Gastroesophageal sphincter (tissue), 4 donors: ENCODE measurements at regions not wholly inside any gene's neighbourhood (a gene's known extent, or its start where the extent isn't known, plus 50 kb on each side); places are given as distances from the start of the nearest gene placed in this dataset.

Source experiments
- ATAC-seq: fragments of 150-250 bp; one replicate; pipeline ENCODE4 v1.9.1; 2016; ENCODE audit warnings: mild to moderate bottlenecking, moderate library complexity
- H3K27ac ChIP-seq, 4 donors: fragments of 200-600 bp; sonication (generic) in 3 of 4; 1 replicate in 3 of 4; 2 replicates in 1 of 4; pipeline ENCODE4 v1.5.1; 2016 to 2019
- H3K27me3 ChIP-seq: fragments of 200-600 bp; sonication (generic); one replicate; pipeline ENCODE4 v1.5.1; 2019
- H3K36me3 ChIP-seq, 2 donors: fragments of 200-600 bp; sonication (generic); one replicate each; pipeline ENCODE4 v1.5.1; 2019; ENCODE audit warnings: control low read depth in 1 of 2
- H3K4me1 ChIP-seq, 3 donors: fragments of 200-600 bp; sonication (generic); 1 replicate in 2 of 3; 2 replicates in 1 of 3; pipeline ENCODE4 v1.5.1; 2016 to 2019; ENCODE audit warnings: control low read depth in 2 of 3
- H3K4me3 ChIP-seq, 2 donors: fragments of 200-600 bp; sonication (generic); one replicate each; pipeline ENCODE4 v1.5.1; 2019; ENCODE audit warnings: mild to moderate bottlenecking in 1 of 2, moderate library complexity in 1 of 2
- H3K9me3 ChIP-seq, 3 donors: fragments of 200-600 bp; sonication (generic); one replicate each; pipeline ENCODE4 v1.5.1; 2017 to 2019; ENCODE audit warnings: control low read depth in 2 of 3
- EP300 ChIP-seq: sonication (generic); formaldehyde crosslinking; IDR thresholded peaks from one replicate; pipeline ENCODE4 v1.6.1; 2017; ENCODE audit warnings: antibody characterized with exemption, mild to moderate bottlenecking
- POLR2A ChIP-seq, 2 donors: fragments of 450-650 bp; IDR thresholded peaks; one replicate each; pipeline ENCODE4 v1.6.1; 2017; ENCODE audit warnings: antibody characterized with exemption in 2 of 2, mild to moderate bottlenecking in 2 of 2, moderate library complexity in 1 of 2
- POLR2AphosphoS5 ChIP-seq: sonication (generic); formaldehyde crosslinking; IDR thresholded peaks from one replicate; pipeline ENCODE4 v1.6.1; 2017; ENCODE audit warnings: antibody characterized with exemption
- WGBS, 2 donors: methylation state at CpG; one replicate each; pipeline ENCODE4 v1.1.5; 2018; ENCODE audit warnings: low coverage in 1 of 2; 5-methylcytosine and 5-hydroxymethylcytosine counted together
- TF ChIP-seq, protein P1 (sequence below), 4 experiments: fragments of 200-600 bp in 2 of 4; fragments of 450-650 bp in 2 of 4; sonication (generic) in 1 of 4; IDR thresholded peaks; one replicate each; pipeline ENCODE4 v1.5.1; 2017 to 2019; ENCODE audit warnings: antibody characterized with exemption in 4 of 4, mild to moderate bottlenecking in 2 of 4, moderate library complexity in 2 of 4

DNA sequence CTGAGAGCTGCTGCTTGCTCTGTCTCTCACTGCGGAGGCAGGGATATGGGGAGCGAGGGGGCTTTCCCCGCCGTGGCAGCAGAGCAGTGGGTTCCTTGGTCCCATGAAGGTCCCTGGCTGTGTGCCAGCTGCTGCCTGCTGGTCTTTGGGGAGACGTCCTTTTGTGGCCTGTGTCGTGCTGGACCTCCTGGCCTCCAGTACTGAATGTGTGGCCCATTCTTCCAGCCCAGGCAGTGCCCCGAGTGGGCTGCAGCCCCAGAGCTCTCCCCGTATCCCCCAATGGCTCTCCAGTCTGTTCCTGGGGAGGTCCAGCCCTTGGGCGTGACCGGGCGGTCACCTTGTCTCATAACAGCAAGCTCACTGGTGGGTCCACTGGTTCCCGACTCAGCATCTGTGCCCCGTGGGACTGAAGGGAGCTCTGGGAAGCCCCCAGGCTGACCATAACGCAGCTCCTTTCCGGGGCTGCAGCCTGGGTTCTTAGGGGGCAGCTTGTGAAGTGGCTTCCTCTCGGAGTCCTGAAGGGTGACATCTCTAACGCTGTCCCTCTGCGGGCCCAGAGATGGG, 115.6 kb downstream of the SMIM20 start:
- Histone ChIP-seq H3K27me3 (peaks cover 4% of the 10 kb centered on the region), H3K36me3 (no peaks in the 10 kb centered on the region), H3K4me1 (peaks cover 0 to 38% (median 13%) of the 10 kb centered on the region in 3 donors), H3K27ac (peak overlapping the region in 1 of 4 donors; percentile 12), H3K4me3 (no peak overlapping the region), H3K9me3 (no peaks in the 10 kb centered on the region)
- no peak for TF ChIP-seq EP300
- TF ChIP-seq POLR2A (IDR thresholded peaks at IDR 0.05) = no peak
- TF ChIP-seq, protein P1, sequence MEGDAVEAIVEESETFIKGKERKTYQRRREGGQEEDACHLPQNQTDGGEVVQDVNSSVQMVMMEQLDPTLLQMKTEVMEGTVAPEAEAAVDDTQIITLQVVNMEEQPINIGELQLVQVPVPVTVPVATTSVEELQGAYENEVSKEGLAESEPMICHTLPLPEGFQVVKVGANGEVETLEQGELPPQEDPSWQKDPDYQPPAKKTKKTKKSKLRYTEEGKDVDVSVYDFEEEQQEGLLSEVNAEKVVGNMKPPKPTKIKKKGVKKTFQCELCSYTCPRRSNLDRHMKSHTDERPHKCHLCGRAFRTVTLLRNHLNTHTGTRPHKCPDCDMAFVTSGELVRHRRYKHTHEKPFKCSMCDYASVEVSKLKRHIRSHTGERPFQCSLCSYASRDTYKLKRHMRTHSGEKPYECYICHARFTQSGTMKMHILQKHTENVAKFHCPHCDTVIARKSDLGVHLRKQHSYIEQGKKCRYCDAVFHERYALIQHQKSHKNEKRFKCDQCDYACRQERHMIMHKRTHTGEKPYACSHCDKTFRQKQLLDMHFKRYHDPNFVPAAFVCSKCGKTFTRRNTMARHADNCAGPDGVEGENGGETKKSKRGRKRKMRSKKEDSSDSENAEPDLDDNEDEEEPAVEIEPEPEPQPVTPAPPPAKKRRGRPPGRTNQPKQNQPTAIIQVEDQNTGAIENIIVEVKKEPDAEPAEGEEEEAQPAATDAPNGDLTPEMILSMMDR (IDR thresholded peaks at IDR 0.05) = no peak
- no peak for TF ChIP-seq POLR2AphosphoS5
- ATAC-seq = no peak
- WGBS, 2 donors = 80% methylated on average over 2 to 3 of the region's 18 CpGs

DNA sequence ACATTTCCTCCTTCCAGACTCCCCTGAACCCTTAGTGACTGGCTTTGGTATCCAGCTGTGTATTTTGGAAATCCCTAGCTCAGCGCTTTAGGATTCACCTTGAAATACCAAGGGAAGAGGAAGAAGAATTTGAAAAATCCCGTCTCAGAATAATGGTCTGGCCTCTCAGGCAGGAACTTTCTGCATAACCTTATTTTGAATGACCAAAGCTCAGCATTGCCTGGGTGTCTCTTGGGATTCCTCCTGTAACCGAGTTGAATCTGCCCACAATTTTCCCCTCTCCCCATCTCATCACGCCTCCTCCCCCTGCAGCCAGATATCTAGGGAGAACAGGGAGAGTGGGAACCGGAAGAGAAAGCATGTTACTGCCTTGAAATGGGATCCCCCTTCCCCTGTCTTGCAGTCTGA, 116.2 kb downstream of the SMIM20 start:
- Histone ChIP-seq H3K4me3 (no peak overlapping the region), H3K27me3 (peaks cover 4% of the 10 kb centered on the region), H3K4me1 (peaks cover 0 to 38% (median 13%) of the 10 kb centered on the region in 3 donors), H3K27ac (no peak overlapping the region), H3K9me3 (no peaks in the 10 kb centered on the region), H3K36me3 (no peaks in the 10 kb centered on the region)
- no peak for ATAC-seq
- WGBS, 2 donors = 53 to 83% methylated on average over 2 to 5 of the region's 5 CpGs
- no peak for TF ChIP-seq POLR2AphosphoS5
- no peak for TF ChIP-seq EP300
- TF ChIP-seq, protein P1 (IDR thresholded peaks at IDR 0.05) = no peak
- TF ChIP-seq POLR2A (IDR thresholded peaks at IDR 0.05) = no peak

DNA sequence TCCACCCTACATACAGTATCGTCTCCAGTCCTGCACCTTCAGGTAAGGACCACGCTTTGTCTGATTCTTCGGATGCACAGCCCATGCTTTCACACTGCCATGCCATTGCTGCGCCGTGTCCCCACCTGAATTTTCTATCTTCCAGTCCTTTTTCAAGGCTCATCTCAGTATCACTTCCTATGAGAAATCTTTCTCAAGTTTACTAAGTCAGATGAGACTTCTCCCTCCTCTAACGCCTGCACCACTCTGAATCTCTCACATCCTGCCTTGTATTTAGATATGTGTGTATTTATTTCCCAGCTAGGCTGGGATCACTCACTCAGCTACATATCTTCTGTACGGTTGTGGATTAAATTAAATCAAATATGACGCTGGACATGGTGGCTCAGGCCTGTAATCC, 116.8 kb downstream of the SMIM20 start:
- ATAC-seq = no peak
- Histone ChIP-seq H3K4me3 (no peak overlapping the region), H3K27ac (no peak overlapping the region), H3K4me1 (peaks cover 0 to 38% (median 13%) of the 10 kb centered on the region in 3 donors), H3K27me3 (peaks cover 4% of the 10 kb centered on the region), H3K9me3 (no peaks in the 10 kb centered on the region), H3K36me3 (no peaks in the 10 kb centered on the region)
- WGBS, 2 donors = 87 to 88% methylated on average over 6 to 7 of the region's 8 CpGs
- no peak for TF ChIP-seq POLR2AphosphoS5
- TF ChIP-seq, protein P1 (IDR thresholded peaks at IDR 0.05) = no peak
- TF ChIP-seq POLR2A (IDR thresholded peaks at IDR 0.05) = no peak
- TF ChIP-seq EP300 = no peak

DNA sequence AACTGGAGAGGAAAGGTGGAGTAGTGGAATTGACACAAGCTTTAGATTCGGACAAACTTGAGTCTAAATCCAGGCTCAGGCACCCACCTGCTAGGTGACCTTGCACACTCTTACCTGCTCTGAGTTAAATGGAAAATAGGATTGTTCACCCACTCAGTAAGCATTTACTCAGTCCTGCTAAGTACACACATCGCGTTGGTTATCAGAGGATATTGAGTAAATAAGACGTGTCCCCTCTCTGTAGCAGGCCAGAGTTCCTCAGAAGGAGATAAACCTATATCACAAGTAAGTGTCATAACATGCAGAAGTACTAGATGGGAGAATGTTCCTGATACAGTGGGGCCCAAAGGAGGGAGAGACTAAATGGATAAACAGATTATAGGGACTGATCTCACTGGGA, 117.7 kb downstream of the SMIM20 start:
- Histone ChIP-seq H3K4me1 (peaks cover 0 to 38% (median 13%) of the 10 kb centered on the region in 3 donors), H3K9me3 (no peaks in the 10 kb centered on the region), H3K4me3 (no peak overlapping the region), H3K36me3 (no peaks in the 10 kb centered on the region), H3K27ac (peak overlapping the region in 3 of 4 donors; percentile 73 to 82 (median 74)), H3K27me3 (peaks cover 4% of the 10 kb centered on the region)
- WGBS, 2 donors = 90 to 100% methylated on average over 3 to 4 of the region's 4 CpGs
- ATAC-seq = no peak
- no peak for TF ChIP-seq POLR2AphosphoS5
- TF ChIP-seq, protein P1 (IDR thresholded peaks at IDR 0.05) = no peak
- TF ChIP-seq EP300 = no peak
- TF ChIP-seq POLR2A (IDR thresholded peaks at IDR 0.05) = no peak

DNA sequence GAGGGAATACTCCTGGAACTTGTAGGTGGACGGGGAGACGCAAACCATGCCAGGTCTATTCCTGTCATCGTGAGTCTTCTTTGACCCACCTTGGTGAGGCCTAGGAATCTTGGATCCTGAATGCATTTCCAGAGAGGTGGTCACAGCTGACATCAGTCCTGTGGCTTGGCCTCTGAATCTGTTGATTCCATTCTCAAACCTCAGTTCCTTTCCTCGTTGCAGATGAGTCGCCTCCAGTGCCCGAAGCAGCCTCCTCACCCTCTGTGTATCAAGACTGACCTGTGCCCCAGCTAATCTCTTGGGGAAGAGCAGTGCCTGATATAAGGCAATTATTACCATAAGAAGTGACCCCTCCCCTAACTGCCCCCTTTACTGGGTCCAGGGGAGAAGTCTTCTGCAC, 118.1 kb downstream of the SMIM20 start:
- peak overlapping the region in 3 of 4 donors; percentile 73 to 82 (median 74) for H3K27ac ChIP-seq
- no peak for ATAC-seq

More for the DNA sequence above, 118.1 kb downstream of the SMIM20 start:
- H3K27me3 ChIP-seq = peaks cover 4% of the 10 kb centered on the region
- no peak overlapping the region for H3K4me3 ChIP-seq
- no peaks in the 10 kb centered on the region for H3K9me3 ChIP-seq
- H3K36me3 ChIP-seq = no peaks in the 10 kb centered on the region
- H3K4me1 ChIP-seq = peaks cover 0 to 38% (median 13%) of the 10 kb centered on the region in 3 donors
- TF ChIP-seq POLR2A (IDR thresholded peaks at IDR 0.05) = no peak
- TF ChIP-seq POLR2AphosphoS5 = no peak
- TF ChIP-seq, protein P1 (IDR thresholded peaks at IDR 0.05) = no peak
- TF ChIP-seq EP300 = no peak
- WGBS, 2 donors = 60 to 89% methylated on average over 5 to 6 of the region's 6 CpGs
